ENCODE measurements at regions not wholly inside any gene's neighbourhood (a gene's known extent, or its start where the extent isn't known, plus 50 kb on each side); places are given as distances from the start of the nearest gene placed in this dataset.

GRCh38 chr7:136064627-136065237 is 87.6 kb upstream of the MTPN start:
- in situ Hi-C loops (cut with MboI; ENCODE audit: low pct_ligation_motif_present in 1 of 4, low pct_unique_long_range_greater_than_20kb in 1 of 4, low sequenced_read_pairs in 3 of 4) = no loop called here
- TF ChIP-seq POLR2A (IDR thresholded peaks at IDR 0.05) = no peak
- H3K4me1 ChIP-seq = no peaks in the 10 kb centered on the region

GRCh38 chr7:136064081-136064480 is 86.9 kb upstream of the MTPN start:
- Histone ChIP-seq H3K36me3 (no peaks in the 10 kb centered on the region), H3K27me3 (no peaks in the 10 kb centered on the region), H3K27ac (no peak overlapping the region), H3K4me3 (no peak overlapping the region), H3K9me3 (no peaks in the 10 kb centered on the region), H3K4me1 (no peaks in the 10 kb centered on the region)
- WGBS, 2 donors (ENCODE audit: low coverage in 1 of 2) = 76 to 79% methylated on average over 4 of the region's 4 CpGs
- intact Hi-C loops (cut with DNase I; ENCODE audit: low total_unique reads) = no loop called here
- no peak for DNase-seq
- TF ChIP-seq, protein P1, sequence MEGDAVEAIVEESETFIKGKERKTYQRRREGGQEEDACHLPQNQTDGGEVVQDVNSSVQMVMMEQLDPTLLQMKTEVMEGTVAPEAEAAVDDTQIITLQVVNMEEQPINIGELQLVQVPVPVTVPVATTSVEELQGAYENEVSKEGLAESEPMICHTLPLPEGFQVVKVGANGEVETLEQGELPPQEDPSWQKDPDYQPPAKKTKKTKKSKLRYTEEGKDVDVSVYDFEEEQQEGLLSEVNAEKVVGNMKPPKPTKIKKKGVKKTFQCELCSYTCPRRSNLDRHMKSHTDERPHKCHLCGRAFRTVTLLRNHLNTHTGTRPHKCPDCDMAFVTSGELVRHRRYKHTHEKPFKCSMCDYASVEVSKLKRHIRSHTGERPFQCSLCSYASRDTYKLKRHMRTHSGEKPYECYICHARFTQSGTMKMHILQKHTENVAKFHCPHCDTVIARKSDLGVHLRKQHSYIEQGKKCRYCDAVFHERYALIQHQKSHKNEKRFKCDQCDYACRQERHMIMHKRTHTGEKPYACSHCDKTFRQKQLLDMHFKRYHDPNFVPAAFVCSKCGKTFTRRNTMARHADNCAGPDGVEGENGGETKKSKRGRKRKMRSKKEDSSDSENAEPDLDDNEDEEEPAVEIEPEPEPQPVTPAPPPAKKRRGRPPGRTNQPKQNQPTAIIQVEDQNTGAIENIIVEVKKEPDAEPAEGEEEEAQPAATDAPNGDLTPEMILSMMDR (IDR thresholded peaks at IDR 0.05) = no peak
- TF ChIP-seq EP300 (IDR thresholded peaks at IDR 0.05; ENCODE audit: low read depth) = no peak
- TF ChIP-seq POLR2AphosphoS5 (IDR thresholded peaks at IDR 0.05) = no peak
- TF ChIP-seq POLR2A (IDR thresholded peaks at IDR 0.05) = no peak
- in situ Hi-C loops (cut with MboI; ENCODE audit: low pct_ligation_motif_present in 1 of 4, low pct_unique_long_range_greater_than_20kb in 1 of 4, low sequenced_read_pairs in 3 of 4) = no loop called here

More at GRCh38 chr7:136064627-136065237, 87.6 kb upstream of the MTPN start:
- Histone ChIP-seq H3K36me3 (no peaks in the 10 kb centered on the region), H3K27ac (no peak overlapping the region), H3K4me3 (no peak overlapping the region), H3K9me3 (no peaks in the 10 kb centered on the region), H3K27me3 (no peaks in the 10 kb centered on the region)
- intact Hi-C loops (cut with DNase I; ENCODE audit: low total_unique reads) = no loop called here
- DNase-seq = no peak

GRCh38 chr7:136063326-136063666 is 86.1 kb upstream of the MTPN start:
- H3K9me3 ChIP-seq = no peaks in the 10 kb centered on the region
- no peak for DNase-seq
- intact Hi-C loops (cut with DNase I; ENCODE audit: low total_unique reads) (no loop called here), in situ Hi-C loops (cut with MboI; ENCODE audit: low pct_ligation_motif_present in 1 of 4, low pct_unique_long_range_greater_than_20kb in 1 of 4, low sequenced_read_pairs in 3 of 4) (no loop called here)
- no peak overlapping the region for H3K4me3 ChIP-seq
- no peaks in the 10 kb centered on the region for H3K4me1 ChIP-seq
- TF ChIP-seq POLR2A (IDR thresholded peaks at IDR 0.05) (no peak), EP300 (IDR thresholded peaks at IDR 0.05; ENCODE audit: low read depth) (no peak), POLR2AphosphoS5 (IDR thresholded peaks at IDR 0.05) (no peak)
- TF ChIP-seq, protein P1 (IDR thresholded peaks at IDR 0.05) = no peak
- no peak overlapping the region for H3K27ac ChIP-seq
- H3K27me3 ChIP-seq = no peaks in the 10 kb centered on the region
- H3K36me3 ChIP-seq = no peaks in the 10 kb centered on the region
- WGBS, 2 donors (ENCODE audit: low coverage in 1 of 2) = 78 to 96% methylated on average over 3 of the region's 3 CpGs

- Histone ChIP-seq H3K4me1 (no peaks in the 10 kb centered on the region), H3K27ac (no peak overlapping the region), H3K9me3 (no peaks in the 10 kb centered on the region), H3K4me3 (no peak overlapping the region), H3K36me3 (no peaks in the 10 kb centered on the region), H3K27me3 (no peaks in the 10 kb centered on the region)
- intact Hi-C loops (cut with DNase I; ENCODE audit: low total_unique reads) (no loop called here), in situ Hi-C loops (cut with MboI; ENCODE audit: low pct_ligation_motif_present in 1 of 4, low pct_unique_long_range_greater_than_20kb in 1 of 4, low sequenced_read_pairs in 3 of 4) (no loop called here)
- no peak for DNase-seq
- WGBS, 2 donors (ENCODE audit: low coverage in 1 of 2) = 39 to 79% methylated on average over 2 to 4 of the region's 4 CpGs
- TF ChIP-seq POLR2AphosphoS5 (IDR thresholded peaks at IDR 0.05) (no peak), EP300 (IDR thresholded peaks at IDR 0.05; ENCODE audit: low read depth) (no peak), POLR2A (IDR thresholded peaks at IDR 0.05) (no peak)
- TF ChIP-seq, protein P1 (IDR thresholded peaks at IDR 0.05) = no peak
These were observed 85.6 kb upstream of the MTPN start for GRCh38 chr7:136062625-136063325.

DNA sequence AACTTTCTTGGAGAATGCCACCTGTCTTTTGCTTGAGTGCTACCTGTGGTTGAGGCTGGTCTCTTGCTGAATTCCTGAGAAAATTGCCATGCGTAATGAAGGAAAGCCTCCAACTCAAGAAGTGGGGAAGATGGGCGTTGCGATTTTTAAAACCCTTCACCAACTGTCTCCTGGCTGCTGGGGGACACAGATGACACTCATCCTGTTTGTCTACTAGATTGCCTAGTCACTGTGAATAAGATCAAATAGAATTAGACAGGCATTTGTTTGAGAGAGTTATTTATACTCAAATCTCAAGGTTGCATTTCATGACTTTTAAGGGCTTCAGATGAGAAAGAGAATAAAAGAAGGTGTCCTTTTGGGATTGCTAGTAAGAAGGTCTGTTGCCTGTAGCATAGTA is 84.3 kb upstream of the MTPN start:
- H3K27me3 ChIP-seq = no peaks in the 10 kb centered on the region
- H3K9me3 ChIP-seq = no peaks in the 10 kb centered on the region
- intact Hi-C loops (cut with DNase I; ENCODE audit: low total_unique reads) (no loop called here), in situ Hi-C loops (cut with MboI; ENCODE audit: low pct_ligation_motif_present in 1 of 4, low pct_unique_long_range_greater_than_20kb in 1 of 4, low sequenced_read_pairs in 3 of 4) (no loop called here)
- no peaks in the 10 kb centered on the region for H3K36me3 ChIP-seq
- no peak for DNase-seq
- 87 to 88% methylated on average over 1 to 3 of the region's 3 CpGs for WGBS, 2 donors (ENCODE audit: low coverage in 1 of 2)
- H3K4me3 ChIP-seq = no peak overlapping the region
- TF ChIP-seq POLR2AphosphoS5 (IDR thresholded peaks at IDR 0.05) (no peak), POLR2A (IDR thresholded peaks at IDR 0.05) (no peak), EP300 (IDR thresholded peaks at IDR 0.05; ENCODE audit: low read depth) (no peak)
- TF ChIP-seq, protein P1 (IDR thresholded peaks at IDR 0.05) = no peak
- no peak overlapping the region for H3K27ac ChIP-seq
- H3K4me1 ChIP-seq = no peaks in the 10 kb centered on the region

Data from transverse colon (tissue), 4 donors.